Stimulated activated naive CD8-positive, alpha-beta T cell treated with anti-CD3 and anti-CD28 coated beads, Interleukin-15, Interleukin-2, amounts not matched to agents 100 U/mL and 50 U/mL, for 24 hours (primary cell): ENCODE measurements at regions not wholly inside any gene's neighbourhood (a gene's known extent, or its start where the extent isn't known, plus 50 kb on each side); places are given as distances from the start of the nearest gene placed in this dataset.
"Not testable (repeated sequence)": the region's sequence is repeated elsewhere in the genome, so short reads cannot be mapped to it uniquely, and the experiment has no call there.

ENCODE experiments used
- ATAC-seq: fragments of 150-1000 bp; cut with Tn5 transposase; one replicate; pipeline ENCODE4 v1.10.0; 2021
- DNase-seq: peaks from one replicate; pipeline ENCODE4 v3.0.0; 2021

GRCh38 chr4:63062891-63063290 lies 1346.4 kb downstream of the TECRL start:
- DNase-seq, ATAC-seq: not testable (repeated sequence)

DNA sequence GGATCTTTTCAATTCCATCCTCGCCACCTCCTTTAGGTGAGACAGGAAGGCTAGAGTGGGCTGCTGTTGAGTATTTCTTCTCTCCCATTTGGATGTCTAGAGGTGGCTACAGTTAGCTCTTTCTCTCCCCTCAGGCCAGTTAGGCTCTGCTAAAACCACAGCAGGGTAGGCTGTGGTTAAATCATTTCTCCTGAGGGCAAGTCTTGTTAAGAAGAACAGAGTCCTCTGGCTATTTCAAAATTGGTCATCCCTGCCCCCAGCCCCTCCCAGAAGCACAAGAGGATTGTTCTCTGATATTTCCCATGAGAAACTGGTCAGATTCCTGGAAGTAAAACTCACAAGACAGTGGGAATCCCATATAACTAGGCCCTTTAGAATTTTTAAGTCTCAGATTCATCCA lies 1359.5 kb downstream of the TECRL start:
- no peak for DNase-seq
- no peak for ATAC-seq

- ATAC-seq (no peak), DNase-seq (no peak)
Measured at GRCh38 chr4:63049278-63049677, 1360.0 kb downstream of the TECRL start.

DNA sequence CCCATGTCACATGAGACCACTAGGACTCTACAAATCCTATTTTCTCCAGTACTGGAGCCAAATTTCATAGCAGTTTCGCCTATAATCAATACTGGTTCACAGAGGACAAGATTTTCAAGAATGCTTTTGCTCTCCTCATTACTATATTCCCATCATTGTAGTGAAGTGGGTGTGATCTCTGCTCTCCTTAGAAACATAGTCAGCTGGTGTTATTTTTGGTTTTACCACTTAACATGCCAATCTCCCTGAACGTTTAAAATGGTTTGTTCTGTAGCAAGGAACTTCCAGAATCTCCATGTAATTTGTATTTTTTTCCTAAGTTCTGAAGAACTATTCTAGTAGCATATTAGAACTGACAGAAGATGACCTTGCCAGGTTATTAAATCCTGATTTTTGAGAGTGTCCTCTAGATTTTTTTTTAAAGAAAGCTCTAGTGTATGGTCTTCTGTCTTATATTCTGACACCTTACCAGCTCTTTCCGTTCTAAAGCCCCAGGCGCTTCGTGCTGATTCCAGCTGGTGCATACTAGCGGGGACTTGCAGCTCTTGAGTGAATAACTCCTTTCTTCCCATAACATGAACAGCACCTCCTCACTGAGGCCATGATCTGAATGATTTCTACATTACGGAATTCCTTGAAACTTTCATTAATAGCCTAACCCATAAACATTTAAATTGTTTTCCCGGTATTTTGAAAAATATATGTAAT lies 1372.9 kb downstream of the TECRL start:
- ATAC-seq (no peak), DNase-seq (no peak)

DNA sequence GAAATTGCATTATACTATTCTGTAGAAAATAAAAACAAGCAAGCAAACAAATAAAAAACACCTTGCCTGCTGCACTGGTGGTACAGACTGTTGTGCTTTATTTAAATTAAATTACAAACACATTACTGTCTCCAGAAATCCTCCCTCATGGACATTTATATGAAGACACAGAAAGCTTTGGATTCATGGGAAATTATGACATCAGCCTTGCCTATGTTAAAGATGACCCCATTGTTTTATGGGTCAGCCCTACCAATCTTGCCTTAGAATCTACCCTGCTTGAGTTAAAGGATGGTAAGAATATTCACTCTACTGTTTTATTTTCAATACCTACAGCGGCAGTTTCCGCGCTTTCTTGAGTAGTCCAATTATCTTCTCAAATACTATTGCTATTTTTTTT lies 1379.9 kb downstream of the TECRL start:
- ATAC-seq (no peak), DNase-seq (no peak)

DNA sequence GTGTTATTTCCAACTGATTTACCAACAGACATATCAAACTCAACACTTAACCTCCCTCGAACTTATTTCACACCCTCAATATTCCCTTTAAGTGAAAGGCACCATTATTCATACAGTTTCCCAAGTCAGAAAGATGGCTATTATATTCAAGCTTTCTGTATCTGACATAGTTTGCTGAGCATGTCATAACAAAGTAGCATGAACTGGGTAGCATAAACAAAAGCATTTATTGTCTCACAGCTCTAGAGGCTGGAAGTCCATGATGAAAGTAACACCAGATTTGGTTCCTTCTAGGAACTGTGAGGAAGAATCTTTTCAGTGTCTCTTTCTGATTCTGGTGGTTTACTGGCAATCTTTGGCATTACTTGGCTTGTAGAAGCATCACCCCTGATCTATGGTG lies 1388.6 kb downstream of the TECRL start:
- ATAC-seq (no peak), DNase-seq (no peak)

DNA sequence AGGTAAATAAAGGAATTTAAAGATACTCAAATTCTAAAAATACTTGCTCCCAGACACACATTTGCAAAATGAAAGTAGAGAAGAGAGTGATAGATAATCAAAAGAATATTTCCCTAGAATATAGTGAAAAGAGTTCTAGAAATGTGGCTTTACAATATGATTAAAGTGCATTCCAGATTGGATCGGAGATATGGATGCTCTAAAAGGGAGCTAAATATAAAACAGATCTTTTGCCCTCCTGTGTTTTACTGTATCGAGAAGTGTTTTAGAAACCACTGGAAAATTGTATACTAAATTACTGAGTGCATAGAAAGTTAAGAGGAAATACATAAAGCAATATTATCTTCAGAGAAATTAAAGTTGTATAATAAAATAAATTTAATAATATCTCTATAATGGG lies 1392.0 kb downstream of the TECRL start:
- ATAC-seq = no peak

DNA sequence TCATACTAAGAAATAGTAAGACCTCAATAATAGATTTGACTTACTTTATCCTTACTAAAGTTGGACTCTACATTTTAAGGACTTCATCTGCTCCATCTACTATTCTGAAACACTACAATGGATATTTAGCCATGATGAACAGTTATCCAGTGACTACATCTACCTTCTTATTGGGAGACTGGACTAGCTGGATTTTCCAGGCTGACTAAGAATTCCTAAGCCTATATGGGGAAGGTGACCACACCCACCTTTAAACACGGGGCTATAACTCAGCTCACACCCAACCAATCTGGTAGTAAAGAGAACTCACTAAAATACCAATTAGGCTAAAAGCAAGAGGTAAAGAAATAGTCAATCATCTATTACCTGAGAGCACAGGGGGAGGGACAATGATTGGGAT lies 1438.4 kb downstream of the TECRL start:
- ATAC-seq = no peak
- DNase-seq = no peak

More for the DNA sequence above, 1392.0 kb downstream of the TECRL start:
- no peak for DNase-seq

GRCh38 chr4:62960415-62960814 lies 1448.8 kb downstream of the TECRL start:
- ATAC-seq (no peak), DNase-seq (no peak)

- ATAC-seq (no peak), DNase-seq (no peak)
Measured at GRCh38 chr4:62953752-62954151, 1455.5 kb downstream of the TECRL start.

- no peak for ATAC-seq
- no peak for DNase-seq
Measured at GRCh38 chr4:62952366-62952765, 1456.9 kb downstream of the TECRL start.

- ATAC-seq (no peak), DNase-seq (no peak)
Measured at GRCh38 chr4:62948108-62948507, 1461.1 kb downstream of the TECRL start.

DNA sequence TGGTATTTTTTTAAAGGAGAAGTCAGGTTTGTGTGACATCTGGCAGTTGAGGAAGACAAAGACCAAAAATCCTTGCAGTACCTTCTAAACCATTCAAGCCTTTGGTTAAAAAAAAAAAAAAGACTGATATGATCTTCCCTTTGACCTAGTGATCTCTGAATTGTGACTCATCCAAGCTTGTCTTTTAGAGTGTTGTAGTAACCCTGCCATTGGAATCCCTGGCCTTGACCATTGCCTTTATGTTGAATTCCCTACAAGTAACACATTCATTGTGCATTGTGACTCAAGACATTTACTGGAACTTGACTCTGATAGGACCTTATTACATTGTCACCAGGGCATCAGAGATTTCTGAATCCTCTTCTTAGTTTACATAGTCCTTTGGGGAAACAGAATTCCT lies 1469.0 kb downstream of the TECRL start:
- ATAC-seq = no peak

GRCh38 chr4:62930884-62931283 lies 1478.4 kb downstream of the TECRL start:
- no peak for DNase-seq
- ATAC-seq = no peak

More for the DNA sequence above, 1469.0 kb downstream of the TECRL start:
- DNase-seq = no peak

- DNase-seq (no peak), ATAC-seq (no peak)
Measured at GRCh38 chr4:62928483-62928882, 1480.8 kb downstream of the TECRL start.

DNA sequence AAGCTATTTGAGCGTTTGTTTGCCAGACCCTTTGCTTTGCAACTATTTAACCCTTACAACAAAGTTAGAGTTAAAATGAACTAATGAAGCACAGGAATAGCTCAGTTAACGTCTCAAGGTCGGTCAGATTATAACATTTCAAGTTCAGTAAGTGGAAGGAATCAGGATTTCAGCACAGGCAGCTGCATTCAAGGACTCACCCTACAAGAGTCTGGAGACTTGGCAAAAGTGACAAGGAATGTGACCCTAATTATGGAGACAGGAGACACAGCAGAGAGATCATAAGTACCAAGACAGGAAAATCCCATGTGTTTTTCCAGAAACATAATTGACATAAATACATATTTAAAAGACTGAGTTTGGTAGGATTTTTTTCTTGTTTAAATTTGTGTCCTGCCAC lies 1481.7 kb downstream of the TECRL start:
- ATAC-seq = no peak
- no peak for DNase-seq

- ATAC-seq (no peak), DNase-seq (no peak)
Measured at GRCh38 chr4:62923783-62924182, 1485.5 kb downstream of the TECRL start.

- DNase-seq (no peak), ATAC-seq (no peak)
Measured at GRCh38 chr4:62917649-62918048, 1491.6 kb downstream of the TECRL start.

- DNase-seq (no peak), ATAC-seq (no peak)
Measured at GRCh38 chr4:62914758-62915157, 1494.5 kb downstream of the TECRL start.

DNA sequence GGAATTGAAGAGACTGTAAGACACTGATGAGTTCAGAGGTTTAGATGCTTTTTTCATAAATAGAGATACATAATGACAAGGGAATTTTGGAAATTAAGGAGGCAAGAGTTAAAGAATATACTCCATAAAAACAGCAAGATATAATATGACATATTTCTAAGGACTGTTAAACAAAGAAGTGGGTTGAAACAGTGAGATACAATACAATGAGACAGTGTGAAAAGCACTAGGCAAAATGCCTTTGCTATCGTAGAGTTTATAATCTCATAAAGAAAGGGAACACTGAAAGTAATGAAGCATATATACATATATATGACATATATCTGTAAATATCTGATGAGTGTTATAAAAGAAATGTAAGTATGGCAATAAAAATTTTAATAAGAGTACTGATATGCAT lies 1496.2 kb downstream of the TECRL start:
- DNase-seq (no peak), ATAC-seq (no peak)

DNA sequence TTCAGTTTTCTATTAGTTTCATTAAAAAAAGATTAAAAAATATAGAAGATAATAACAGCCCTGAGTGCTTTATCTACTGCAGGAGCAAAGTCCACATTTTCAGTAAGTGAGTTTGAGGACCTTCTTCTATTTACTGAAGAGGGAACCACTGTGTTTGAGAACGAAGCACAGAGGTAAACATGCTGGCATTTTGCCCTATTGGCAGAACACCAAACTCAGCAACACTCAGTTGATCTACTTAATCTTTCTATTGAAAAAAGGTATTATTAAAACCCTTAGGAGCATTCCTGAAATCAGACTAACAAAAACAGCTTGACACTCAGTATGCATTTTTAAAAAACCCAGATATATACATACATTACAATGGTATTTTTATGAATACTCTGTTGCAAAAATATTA lies 1496.7 kb downstream of the TECRL start:
- ATAC-seq (no peak), DNase-seq (no peak)

- DNase-seq (no peak), ATAC-seq (no peak)
Measured at GRCh38 chr4:62909238-62909637, 1500.0 kb downstream of the TECRL start.

DNA sequence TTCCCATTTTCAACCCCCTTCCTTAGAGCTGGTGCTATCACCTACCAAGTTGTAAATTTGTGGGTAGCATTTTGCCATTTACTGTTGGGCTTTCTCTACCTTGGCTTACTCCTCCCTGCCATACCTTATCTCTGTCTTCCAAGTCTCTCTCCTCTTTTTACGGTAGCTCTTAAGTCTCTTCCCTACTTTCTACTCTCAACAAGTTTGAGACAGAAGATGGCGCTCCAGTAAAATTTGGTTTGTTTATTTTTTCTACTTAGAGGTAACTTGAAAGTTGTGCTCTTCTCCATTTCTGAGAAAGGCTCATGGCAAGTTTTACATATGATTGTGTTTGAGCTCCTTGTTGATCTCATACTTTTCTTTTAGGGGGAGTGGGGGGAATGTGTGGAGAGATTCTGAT lies 1508.1 kb downstream of the TECRL start:
- DNase-seq (no peak), ATAC-seq (no peak)

GRCh38 chr4:62899646-62900364 lies 1509.4 kb downstream of the TECRL start:
- ATAC-seq (no peak), DNase-seq (no peak)
